SU-DHL-6 (cell line): ENCODE measurements at regions not wholly inside any gene's neighbourhood (a gene's known extent, or its start where the extent isn't known, plus 50 kb on each side); places are given as distances from the start of the nearest gene placed in this dataset.

Experiments used
- H2AFZ ChIP-seq: fragments of 200-600 bp; sonication (generic); 2 replicates; pipeline ENCODE4 v1.6.1; 2014; ENCODE audit warnings: low read depth, mild to moderate bottlenecking, moderate library complexity, mixed read lengths, antibody characterized with exemption, low read length; ENCODE audit not compliant: severe bottlenecking
- H3F3A ChIP-seq: fragments of 200-600 bp; shearing (Covaris generic); 2 replicates; pipeline ENCODE4 v1.6.0; 2016; ENCODE audit warnings: antibody characterized with exemption, mild to moderate bottlenecking; ENCODE audit not compliant: insufficient read depth
- H3K27ac ChIP-seq: fragments of 200-600 bp; sonication (generic); 2 replicates; pipeline ENCODE4 v1.5.1; 2016; ENCODE audit warnings: low read depth, mild to moderate bottlenecking, low read length, moderate library complexity, mixed read lengths
- H3K27me3 ChIP-seq: fragments of 200-600 bp; sonication (generic), shearing (Covaris generic); 2 replicates; pipeline ENCODE4 v1.6.0; 2014; ENCODE audit warnings: mild to moderate bottlenecking, low read length
- H3K36me3 ChIP-seq: fragments of 200-600 bp; sonication (generic); 2 replicates; pipeline ENCODE4 v1.6.1; 2014; ENCODE audit warnings: mild to moderate bottlenecking, low read length, mixed read lengths
- H3K4me2 ChIP-seq: fragments of 300-600, 200-600 bp; shearing (Covaris generic), sonication (generic); 2 replicates; pipeline ENCODE4 v1.6.0; 2014; ENCODE audit warnings: low read length, low read depth, mild to moderate bottlenecking; ENCODE audit not compliant: poor library complexity, severe bottlenecking
- H3K4me3 ChIP-seq: fragments of 200-600 bp; sonication (generic); 2 replicates; pipeline ENCODE4 v1.5.1; 2014; ENCODE audit warnings: antibody characterized with exemption, low read length, mild to moderate bottlenecking, mixed read lengths; ENCODE audit not compliant: insufficient read depth, poor library complexity, severe bottlenecking
- H3K79me2 ChIP-seq: fragments of 200-600 bp; sonication (generic); 2 replicates; pipeline ENCODE4 v1.6.1; 2014; ENCODE audit warnings: mild to moderate bottlenecking, low read length, moderate library complexity; ENCODE audit not compliant: insufficient read depth
- H3K9ac ChIP-seq: fragments of 200-600 bp; sonication (generic); 2 replicates; pipeline ENCODE4 v1.7.0; 2014; ENCODE audit warnings: mild to moderate bottlenecking, low read length
- H3K9me2 ChIP-seq: fragments of 200-600 bp; sonication (generic); replicated peaks from 2 replicates; pipeline ENCODE4 v1.6.1; 2014; ENCODE audit warnings: low read length; ENCODE audit not compliant: insufficient read depth
- H3K9me3 ChIP-seq: fragments of 200-600 bp; sonication (generic); 2 replicates; pipeline ENCODE4 v1.6.1; 2014; ENCODE audit warnings: low read length, mixed read lengths; ENCODE audit not compliant: insufficient read depth
- H4K20me1 ChIP-seq: fragments of 200-600 bp; sonication (generic); 2 replicates; pipeline ENCODE4 v1.6.1; 2014; ENCODE audit warnings: low read depth, mild to moderate bottlenecking, antibody characterized with exemption, low read length, moderate library complexity, mixed read lengths
- CTCF ChIP-seq: fragments of 200-600 bp; sonication (generic); IDR thresholded peaks from one replicate; pipeline ENCODE4 v1.5.1; 2017; ENCODE audit warnings: antibody characterized with exemption, mild to moderate bottlenecking, low read length, moderate library complexity; ENCODE audit not compliant: insufficient read depth, poor library complexity, severe bottlenecking
- EZH2phosphoT487 ChIP-seq: fragments of 200-600 bp; sonication (generic), shearing (Covaris generic); conservative IDR thresholded peaks from 2 replicates; pipeline ENCODE4 v1.6.1; 2018; ENCODE audit warnings: mild to moderate bottlenecking, antibody characterized with exemption, low read length, moderate library complexity, mixed read lengths

GRCh38 chr3:176587089-176587488 is 610.2 kb downstream of the TBL1XR1 start:
- H2AFZ ChIP-seq = no peak overlapping the region
- no peaks in the 10 kb centered on the region for H3K79me2 ChIP-seq
- H3K27ac ChIP-seq = no peak overlapping the region
- TF ChIP-seq EZH2phosphoT487 = no peak
- TF ChIP-seq CTCF = no peak
- no peaks in the 10 kb centered on the region for H3K9me3 ChIP-seq
- H3F3A ChIP-seq = no peaks in the 10 kb centered on the region
- H3K4me3 ChIP-seq = no peak overlapping the region
- no peaks in the 10 kb centered on the region for H3K9me2 ChIP-seq
- H3K36me3 ChIP-seq = no peaks in the 10 kb centered on the region
- H4K20me1 ChIP-seq = no peaks in the 10 kb centered on the region
- no peak overlapping the region for H3K9ac ChIP-seq
- no peaks in the 10 kb centered on the region for H3K27me3 ChIP-seq
- no peak overlapping the region for H3K4me2 ChIP-seq

- no peaks in the 10 kb centered on the region for H4K20me1 ChIP-seq
- no peak overlapping the region for H3K4me3 ChIP-seq
- H3K9me3 ChIP-seq = no peaks in the 10 kb centered on the region
- no peak overlapping the region for H2AFZ ChIP-seq
- TF ChIP-seq CTCF = no peak
- no peak for TF ChIP-seq EZH2phosphoT487
- no peaks in the 10 kb centered on the region for H3K79me2 ChIP-seq
- H3K36me3 ChIP-seq = no peaks in the 10 kb centered on the region
- no peaks in the 10 kb centered on the region for H3K9me2 ChIP-seq
- H3F3A ChIP-seq = no peaks in the 10 kb centered on the region
- H3K27me3 ChIP-seq = no peaks in the 10 kb centered on the region
- no peak overlapping the region for H3K9ac ChIP-seq
- H3K4me2 ChIP-seq = no peak overlapping the region
- no peak overlapping the region for H3K27ac ChIP-seq
Measured at GRCh38 chr3:176584413-176585176, 612.7 kb downstream of the TBL1XR1 start.

GRCh38 chr3:176583956-176584355 is 613.3 kb downstream of the TBL1XR1 start:
- no peak overlapping the region for H3K4me3 ChIP-seq
- H3K27ac ChIP-seq = no peak overlapping the region

More at GRCh38 chr3:176583956-176584355, 613.3 kb downstream of the TBL1XR1 start:
- H3F3A ChIP-seq = no peaks in the 10 kb centered on the region
- no peak for TF ChIP-seq CTCF
- TF ChIP-seq EZH2phosphoT487 = no peak
- no peaks in the 10 kb centered on the region for H3K79me2 ChIP-seq
- H2AFZ ChIP-seq = no peak overlapping the region
- H3K9ac ChIP-seq = no peak overlapping the region
- H3K9me3 ChIP-seq = no peaks in the 10 kb centered on the region
- no peaks in the 10 kb centered on the region for H4K20me1 ChIP-seq
- H3K36me3 ChIP-seq = no peaks in the 10 kb centered on the region
- H3K27me3 ChIP-seq = no peaks in the 10 kb centered on the region
- no peaks in the 10 kb centered on the region for H3K9me2 ChIP-seq
- H3K4me2 ChIP-seq = no peak overlapping the region
